HG03354 (cell line): ENCODE measurements at regions not wholly inside any gene's neighbourhood (a gene's known extent, or its start where the extent isn't known, plus 50 kb on each side); places are given as distances from the start of the nearest gene placed in this dataset.
"Not testable (repeated sequence)": the region's sequence is repeated elsewhere in the genome, so short reads cannot be mapped to it uniquely, and the experiment has no call there.

ENCODE experiments used
- ATAC-seq: cut with Tn5 transposase; IDR thresholded peaks from one replicate; pipeline ENCODE4 v1.9.1; 2021; ENCODE audit warnings: mild to moderate bottlenecking; ENCODE audit not compliant: unreplicated experiment, poor library complexity, severe bottlenecking

DNA sequence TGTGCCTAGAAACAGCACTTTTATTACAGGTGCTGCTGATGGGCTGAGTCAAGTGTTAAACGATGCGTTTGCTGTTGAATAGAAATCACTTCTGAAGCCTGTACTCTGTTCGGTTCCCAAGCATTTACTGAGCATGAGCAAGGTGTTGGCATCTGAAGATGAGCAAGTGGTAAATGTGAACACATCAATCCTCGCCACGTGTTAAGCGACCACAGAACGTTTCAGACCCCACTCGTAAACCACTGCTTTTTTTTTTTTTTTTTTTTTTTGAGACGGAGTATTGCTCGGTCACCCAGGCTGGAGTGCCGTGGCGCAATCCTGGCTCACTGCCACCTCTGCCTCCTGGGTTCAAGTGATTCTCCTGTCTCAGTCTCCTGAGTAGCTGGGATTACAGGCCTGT, 241.2 kb downstream of the SETD4 start:
- ATAC-seq = no peak

DNA sequence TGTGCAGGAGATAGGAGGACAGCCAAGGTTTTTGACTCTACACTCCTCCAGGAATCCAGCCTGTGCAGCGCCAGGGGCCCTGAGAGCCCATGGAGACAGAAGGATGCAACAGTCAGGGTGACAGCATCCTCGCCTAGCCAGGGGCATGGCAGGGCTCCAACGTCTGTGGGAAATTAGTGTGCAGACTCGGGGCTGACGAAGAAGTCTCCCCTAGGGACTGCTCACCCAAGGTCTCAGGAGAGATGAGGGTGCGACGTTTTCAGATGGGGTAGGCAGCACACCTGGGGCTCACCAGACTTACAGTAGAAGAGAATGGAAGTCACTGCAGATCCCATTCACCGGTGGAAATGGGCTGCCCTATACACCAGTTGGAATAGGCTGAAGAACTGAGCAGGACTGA, 241.7 kb downstream of the SETD4 start:
- ATAC-seq = no peak

DNA sequence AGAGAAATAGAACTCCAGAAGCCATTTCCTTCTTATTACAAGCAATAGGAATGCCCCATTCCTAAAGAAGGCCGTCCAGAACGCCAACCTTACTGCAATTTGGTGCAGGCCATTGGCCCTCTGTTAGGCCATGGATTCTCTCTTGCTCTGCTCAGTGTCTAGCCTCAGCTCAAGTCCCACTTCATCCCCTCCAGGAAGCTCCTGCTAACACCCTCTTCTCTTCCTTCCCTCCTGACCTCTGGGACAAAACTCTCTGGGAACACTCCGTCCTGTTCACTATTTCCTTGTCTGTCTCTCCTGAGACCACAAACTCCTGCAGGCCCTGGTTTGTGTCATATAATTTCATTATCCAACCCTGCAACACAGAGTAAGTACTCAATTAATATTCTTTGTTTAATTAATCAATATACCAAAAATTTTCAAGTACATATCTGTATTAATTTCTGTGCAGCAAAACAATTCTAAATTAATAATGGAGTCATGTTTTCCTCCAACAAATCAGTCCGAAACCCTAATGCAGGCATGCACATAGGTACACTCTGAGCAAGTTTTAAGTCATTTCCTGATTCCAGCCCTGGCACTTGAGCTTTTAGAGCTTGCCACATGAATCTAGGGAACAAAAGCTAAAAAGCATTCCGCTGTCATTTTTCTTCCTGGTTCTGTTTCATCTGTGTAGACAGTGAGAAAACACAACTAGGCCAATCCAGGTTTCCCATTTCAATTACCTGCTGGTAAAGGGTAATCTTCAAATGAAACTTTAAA, 245.3 kb downstream of the SETD4 start:
- ATAC-seq = no peak

DNA sequence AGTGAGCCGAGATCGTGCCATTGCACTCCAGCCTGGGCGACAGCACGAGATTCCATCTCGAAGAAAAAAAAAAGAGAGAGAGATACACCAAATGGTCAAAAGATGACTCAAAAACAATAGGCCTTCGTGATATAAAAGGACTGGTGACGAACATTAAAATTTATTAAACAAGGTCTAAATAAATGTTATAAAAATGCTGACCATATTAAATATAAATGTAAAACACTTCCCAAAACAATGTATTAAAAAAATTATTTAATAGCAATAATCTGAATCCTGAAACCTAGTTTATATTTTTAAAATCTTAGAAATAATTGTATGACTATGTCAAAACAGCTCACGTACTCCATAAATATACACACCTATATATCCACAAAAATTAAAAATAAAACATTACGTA, 247.6 kb downstream of the SETD4 start:
- no peak for ATAC-seq

DNA sequence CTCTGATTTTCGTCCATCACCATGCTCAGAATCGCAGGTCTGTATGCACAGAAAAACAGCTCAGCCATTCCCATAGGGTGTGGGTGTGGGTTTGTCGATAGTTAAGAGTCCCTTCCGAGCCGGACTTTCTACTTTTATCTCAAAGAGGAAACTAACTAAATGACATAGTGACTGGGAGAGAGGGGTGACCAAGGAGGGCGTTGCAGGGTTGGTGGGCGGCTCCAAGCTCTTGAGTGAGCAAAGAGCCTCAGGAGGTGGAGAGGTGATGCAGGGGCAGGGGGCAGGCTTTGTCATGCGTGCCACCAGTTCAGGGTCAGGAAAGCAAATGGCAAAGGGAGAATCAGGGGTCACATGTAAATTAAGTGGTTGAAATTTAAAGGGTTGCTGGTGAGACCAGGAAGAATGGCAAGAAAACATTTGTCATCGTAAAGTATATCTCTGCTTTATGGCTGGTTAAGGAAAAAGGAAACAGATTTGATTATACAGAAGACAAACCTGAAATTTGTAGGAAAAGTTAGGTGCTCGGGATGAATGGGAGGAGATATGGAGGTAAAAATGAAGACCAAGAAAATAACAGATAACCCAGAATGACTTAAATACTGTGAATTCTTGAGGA, 249.0 kb downstream of the SETD4 start:
- no peak for ATAC-seq

DNA sequence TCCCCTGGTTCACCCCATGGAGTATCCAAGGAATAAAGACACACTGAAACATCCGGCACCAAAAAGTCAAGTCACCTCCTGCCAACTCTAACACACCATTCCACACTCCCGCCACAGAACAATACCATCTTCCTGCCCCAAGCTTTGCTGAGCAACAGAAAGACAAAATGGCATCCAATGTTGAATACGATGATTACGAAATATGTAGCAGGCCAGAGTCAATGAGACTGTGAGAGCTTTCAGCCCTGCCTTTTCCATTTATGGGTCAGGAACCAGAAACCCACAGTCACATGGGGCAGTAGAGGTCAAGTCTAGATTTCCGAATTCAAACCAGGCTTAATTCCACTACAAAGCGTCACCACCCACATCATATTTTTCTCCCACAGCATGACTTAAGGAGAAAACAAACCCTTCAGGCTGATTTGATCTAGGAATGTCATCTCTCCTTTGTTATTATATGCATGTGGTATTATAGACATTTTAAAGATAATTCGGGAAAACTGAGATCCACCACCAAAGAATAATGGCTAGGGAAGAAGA, 249.8 kb downstream of the SETD4 start:
- no peak for ATAC-seq

DNA sequence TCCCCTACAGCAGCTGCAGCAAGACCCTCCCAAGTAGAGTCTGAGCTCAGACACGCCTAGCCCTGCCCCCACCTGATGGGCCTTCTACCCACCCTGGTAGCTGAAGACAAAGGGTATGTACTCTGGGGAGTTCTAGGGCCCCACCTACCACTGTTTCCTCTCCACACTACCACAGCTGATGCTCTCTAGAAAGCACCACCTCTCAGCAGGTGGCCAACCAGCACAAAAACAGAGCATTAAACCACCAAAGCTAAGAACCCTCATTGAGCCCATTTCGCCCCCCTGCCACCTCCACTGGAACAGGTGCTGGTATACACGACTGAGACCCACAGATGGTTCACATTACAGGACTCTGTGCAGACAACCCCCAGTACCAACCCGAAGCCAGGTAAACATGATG, 258.9 kb downstream of the SETD4 start:
- no peak for ATAC-seq

DNA sequence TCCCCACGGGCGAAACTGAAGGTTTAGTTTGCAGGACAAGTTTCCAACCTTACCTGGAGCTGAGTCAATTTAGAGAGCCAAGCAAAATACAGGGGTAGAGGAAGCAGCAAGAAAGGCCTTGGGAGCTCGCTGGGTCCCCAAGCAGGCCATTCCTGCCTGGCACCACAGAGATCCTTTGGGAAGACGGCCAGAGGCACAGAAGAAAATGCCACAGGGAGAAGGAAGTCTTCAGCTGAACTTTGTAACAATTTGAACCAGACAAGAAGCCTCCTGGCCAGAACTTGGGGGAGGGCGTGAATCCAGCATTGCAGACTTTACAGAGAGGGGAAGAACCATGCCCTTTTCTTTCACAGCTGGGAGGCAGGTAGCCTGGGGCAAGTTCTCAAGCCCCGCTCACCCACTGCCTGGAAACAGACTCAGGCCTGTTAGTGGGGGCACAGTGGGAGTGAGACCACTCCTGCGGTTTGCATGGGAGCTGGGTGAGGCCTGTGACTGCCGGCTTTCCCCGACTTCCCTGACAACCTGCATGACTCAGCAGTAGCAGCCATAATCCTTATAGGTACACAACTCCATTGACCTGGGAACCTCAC, 259.4 kb downstream of the SETD4 start:
- not testable (repeated sequence) for ATAC-seq

DNA sequence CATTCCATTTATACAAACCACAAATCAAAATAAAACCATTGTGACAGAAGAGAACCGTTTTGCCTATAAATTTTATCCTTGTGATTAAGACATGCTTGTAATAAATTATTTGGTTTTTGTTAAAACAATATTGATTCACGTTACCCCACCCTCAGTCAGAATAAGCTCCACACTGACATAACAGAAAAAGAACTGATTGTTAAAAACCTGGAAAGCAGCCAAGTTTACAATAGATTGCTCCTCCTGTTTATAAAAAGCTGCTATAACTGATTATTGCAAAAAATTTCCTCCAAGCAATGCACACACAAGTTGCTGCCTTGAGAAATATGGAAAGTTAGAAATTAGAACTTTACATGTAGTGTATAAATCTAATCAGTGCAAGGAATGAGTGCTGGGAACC, 263.5 kb downstream of the SETD4 start:
- no peak for ATAC-seq

DNA sequence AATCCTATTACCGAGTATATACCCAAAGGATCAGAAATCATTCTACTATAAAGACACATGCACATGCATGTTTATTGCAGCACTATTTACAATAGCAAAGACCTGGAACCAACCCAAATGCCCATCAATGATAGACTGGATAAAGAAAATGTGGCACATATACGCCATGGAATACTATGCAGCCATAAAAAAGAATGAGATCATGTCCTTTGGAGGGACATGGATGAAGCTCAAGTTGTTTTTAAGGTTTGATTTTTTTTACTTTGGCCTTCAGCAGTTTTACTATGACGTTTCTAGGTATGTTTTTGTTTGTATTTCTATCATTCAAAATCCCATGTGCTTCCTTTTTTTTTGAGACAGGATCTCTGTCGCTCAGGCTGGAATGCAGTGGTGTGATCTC, 265.8 kb downstream of the SETD4 start:
- not testable (repeated sequence) for ATAC-seq

DNA sequence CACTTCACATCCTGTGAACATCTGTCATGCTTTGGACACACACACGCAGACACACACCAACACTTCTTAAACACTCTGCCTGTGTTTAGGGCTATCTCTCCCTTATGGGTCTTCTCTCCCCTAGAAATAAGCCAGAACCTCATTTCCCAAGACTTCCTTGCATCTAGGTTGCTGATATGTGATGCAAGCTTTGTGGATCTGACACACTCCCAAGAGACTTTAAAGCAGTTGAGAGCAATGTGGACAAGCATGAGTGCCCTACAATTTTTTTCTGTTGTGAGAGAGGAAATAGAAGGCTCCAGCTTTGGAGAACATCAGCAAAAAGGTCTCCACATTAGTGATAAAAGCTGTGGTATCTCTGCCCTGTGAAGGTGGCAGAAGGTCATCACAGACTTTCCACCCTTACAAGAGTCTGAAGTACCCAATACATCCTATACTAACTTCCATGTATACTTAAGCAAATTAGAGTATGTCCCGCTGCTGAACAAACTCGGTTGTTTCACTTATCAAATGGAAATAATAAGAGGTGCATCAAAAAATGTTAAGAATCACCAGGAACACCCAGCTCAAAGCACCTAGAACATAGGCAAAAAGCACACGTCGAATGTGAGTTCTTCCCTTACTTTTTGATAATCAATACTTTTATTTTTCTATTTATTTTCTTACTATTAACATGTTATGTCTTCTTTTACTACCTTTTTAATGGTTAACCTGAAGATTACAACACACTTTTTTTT, 267.6 kb downstream of the SETD4 start:
- ATAC-seq = no peak

DNA sequence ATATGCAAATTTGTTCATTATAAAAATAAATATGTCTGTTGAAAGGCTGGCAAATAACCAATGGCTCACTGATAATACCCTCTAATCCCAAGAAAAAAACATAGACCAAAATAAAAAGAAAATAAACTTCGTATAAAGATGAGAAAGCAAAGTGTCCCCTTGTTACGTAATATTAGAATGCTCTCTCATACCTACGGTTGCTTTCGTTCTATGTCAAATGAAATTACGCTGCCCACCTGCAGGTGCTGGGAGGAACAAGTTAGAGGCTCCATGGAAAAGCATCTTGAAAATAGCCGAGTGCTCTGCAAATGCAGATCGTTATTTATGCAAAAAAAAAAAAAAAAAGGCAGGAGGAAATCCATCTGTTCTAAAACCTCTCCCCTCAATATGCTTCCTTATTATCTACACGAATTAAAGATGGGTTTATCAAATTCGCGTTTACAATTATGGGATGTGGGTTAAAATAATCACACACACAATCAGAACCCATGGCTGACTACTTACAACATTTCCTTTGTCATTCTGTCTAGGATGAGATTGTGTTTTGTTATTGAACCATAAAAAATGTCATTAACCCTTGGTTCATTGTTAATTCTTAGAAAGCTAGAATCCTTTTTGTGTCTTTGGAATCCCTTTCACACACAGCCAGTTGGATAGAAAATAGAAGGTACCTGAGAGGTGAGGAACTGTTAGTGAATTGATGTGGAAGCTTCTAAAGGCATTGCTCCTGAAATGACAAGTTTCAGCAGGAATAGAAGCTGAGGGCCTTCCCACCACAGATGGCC, 268.6 kb downstream of the SETD4 start:
- no peak for ATAC-seq

DNA sequence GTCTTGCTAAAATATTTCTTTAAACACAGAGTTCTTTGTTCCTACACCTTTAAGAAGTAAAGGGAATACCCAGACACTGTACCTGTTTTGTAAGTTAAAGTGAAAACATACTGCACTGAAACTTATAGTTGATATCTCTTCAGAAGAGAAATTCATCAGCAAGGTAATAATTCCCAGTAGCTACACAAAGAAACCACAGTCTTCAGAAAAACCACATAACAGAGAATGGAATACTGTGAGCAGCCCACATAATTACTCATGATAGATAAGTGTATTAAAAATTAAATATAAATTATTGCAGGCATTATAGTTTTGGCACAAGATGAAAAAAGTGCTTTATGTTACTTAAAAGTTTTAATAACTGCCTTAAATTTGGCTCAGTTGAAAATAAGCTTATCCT, 276.6 kb downstream of the SETD4 start:
- no peak for ATAC-seq

DNA sequence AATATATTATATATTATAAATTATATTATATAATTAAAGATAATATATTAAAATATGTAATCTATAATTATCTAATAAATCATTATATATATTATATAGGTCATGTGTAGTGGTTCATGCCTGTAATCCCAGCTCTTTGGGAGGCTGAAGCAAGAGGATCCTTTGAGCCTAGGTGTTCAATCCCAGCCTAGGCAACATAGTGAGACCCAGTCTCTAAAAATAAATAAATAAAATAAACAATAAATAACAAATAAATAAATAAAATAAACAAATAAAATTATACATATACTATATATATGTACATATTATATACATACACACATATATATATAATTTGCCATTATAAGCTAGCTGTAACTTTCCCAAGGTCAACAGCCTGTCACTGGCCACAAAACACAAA, 277.7 kb downstream of the SETD4 start:
- ATAC-seq = no peak

DNA sequence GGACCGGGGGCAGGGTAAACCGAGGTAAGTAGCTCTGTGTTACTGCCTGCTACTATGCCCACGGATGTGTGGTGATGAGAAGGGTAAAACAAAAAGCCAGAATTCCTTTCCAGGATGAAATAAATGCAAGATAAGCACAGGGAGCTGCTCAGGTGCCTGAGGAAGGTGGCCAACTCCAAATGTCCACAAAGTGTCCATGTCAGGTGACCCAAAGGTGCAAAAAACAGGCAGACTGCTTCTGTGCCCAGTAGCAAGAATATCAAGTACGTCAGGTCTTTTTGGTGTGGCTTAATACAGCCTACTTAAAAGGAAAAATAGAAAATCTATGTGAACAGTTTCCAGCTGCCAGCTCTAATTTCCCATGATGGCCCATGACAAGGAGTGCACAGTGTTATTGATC, 279.3 kb downstream of the SETD4 start:
- no peak for ATAC-seq

DNA sequence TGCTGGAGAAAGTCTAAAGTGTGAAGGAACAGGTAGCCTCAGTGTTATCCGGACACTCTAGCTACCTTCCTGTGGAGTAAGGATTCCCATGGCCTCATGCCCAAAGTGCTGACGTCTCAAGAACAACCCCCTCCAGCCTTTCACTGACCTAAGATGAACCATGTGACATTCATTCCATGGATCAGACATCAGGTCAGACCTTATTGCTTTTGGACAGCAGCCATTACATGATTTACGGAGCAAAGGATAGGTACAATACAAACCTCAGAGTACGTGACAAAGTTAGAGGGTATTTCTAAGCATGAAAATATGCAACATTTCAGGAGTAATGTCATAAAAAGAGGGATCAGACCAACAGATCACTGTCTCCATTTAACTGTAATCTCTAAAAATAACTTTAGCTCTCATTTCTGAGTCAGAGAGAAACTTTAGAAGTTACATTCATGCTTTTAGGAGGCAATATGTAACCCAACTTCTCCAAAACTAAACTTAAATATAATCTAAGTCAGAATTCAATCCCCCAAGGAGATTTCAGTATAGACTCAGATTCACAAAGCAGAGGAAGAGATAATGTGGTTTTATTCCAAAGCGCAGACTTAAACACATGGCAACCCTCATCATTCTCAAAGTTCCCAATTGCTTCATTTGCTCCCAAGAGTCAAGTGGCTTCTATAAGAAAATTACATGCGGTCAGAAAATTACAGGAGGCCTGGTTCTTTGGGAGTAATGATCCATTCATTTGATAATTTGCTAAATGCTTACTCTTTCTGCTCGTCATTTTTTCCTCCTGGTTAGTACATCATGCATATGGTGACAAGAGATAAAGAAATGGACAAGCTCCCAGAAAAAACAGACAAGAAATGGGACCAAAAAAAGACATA, 280.4 kb downstream of the SETD4 start:
- no peak for ATAC-seq

DNA sequence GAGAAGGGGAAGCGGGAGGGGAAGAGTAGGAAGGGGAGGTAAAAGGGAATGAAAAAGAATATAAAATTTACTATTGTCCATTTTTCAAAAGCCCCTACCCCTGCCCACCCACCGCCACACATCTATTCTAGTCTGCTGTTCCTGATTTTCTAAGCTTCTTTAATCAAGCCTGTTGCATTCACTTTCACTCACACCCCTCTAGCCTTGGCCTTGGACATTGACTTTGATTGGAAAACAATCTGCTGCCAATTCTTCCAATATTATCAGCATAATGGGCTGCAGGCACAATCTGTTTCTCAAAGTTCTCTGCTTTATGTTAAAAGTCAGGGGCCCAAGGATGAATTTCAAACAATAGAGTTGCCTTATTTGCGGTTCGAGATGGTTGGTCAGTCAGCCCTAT, 281.2 kb downstream of the SETD4 start:
- ATAC-seq = no peak

DNA sequence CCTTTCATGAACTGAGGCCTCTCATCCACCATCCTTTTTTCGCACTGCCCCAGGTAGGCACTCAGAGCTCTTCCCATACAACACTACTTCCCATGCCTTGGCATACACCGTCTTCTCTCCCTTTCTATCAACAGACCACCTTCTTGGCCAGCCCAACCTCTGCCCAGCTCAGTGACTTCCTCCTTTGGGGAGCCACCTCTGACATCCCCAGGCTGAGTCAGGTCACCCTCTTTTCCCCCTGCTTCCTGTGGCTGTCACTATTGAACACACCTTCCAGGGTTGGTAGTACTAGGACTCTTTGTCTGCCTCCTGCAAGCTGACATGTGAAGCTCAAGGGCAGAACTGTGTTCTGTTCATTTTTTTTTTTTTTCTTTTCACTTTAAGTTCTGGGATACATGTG, 283.2 kb downstream of the SETD4 start:
- no peak for ATAC-seq
